Cardiac fibroblast (primary cell): ENCODE measurements at regions not wholly inside any gene's neighbourhood (a gene's known extent, or its start where the extent isn't known, plus 50 kb on each side); places are given as distances from the start of the nearest gene placed in this dataset.
"Not testable (repeated sequence)": the region's sequence is repeated elsewhere in the genome, so short reads cannot be mapped to it uniquely, and the experiment has no call there.

Source experiments
- DNase-seq, 2 donors: peaks; one replicate each; pipeline versions ENCODE4 v3.0.0 to v3.0.0-alpha.2; 2010; ENCODE audit warnings: low read depth in 2 of 2
- H3K4me3 ChIP-seq, 2 donors: replicated peaks in 1 of 2; 1 replicate in 1 of 2; 2 replicates in 1 of 2; pipeline ENCODE4 v1.5.1; 2011; ENCODE audit warnings: low read depth in 2 of 2, low read length in 2 of 2, mild to moderate bottlenecking in 2 of 2, moderate library complexity in 1 of 2
- CTCF ChIP-seq: IDR thresholded peaks from one replicate; pipeline ENCODE4 v1.5.1; 2011; ENCODE audit warnings: low read depth, mild to moderate bottlenecking, low read length, inconsistent platforms

- no peak overlapping the region for H3K4me3 ChIP-seq
- DNase-seq, result no peak
- TF ChIP-seq CTCF, result no peak
Measured at GRCh38 chr3:70640481-70640880, 328.0 kb upstream of the MDFIC2 start.

DNA sequence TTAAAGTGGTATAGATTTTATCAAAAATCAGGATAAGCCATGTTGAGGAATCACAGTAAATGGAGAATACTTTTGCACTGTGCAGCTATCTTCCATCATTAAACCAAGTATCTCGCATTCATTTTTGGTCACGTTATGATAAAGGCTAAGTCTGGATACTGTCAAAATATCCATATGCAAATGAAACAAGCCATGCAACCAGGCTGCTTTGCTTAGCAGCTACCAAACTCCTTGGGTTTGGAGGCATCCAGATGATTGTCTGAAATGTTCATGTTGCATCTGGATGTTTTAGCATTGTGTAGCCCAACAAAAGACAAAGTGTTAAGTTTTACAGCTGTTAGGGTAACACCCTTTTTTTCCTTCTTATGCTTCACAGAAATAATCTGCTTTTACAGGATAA, 322.9 kb upstream of the MDFIC2 start:
- TF ChIP-seq CTCF, result no peak
- H3K4me3 ChIP-seq, result no peak overlapping the region
- no peak for DNase-seq

GRCh38 chr3:70631716-70632307, 319.4 kb upstream of the MDFIC2 start:
- H3K4me3 ChIP-seq, result no peak overlapping the region
- no peak for TF ChIP-seq CTCF
- no peak for DNase-seq

- H3K4me3 ChIP-seq, result no peak overlapping the region
- no peak for TF ChIP-seq CTCF
- DNase-seq, result no peak
Measured at GRCh38 chr3:70621451-70621850, 309.0 kb upstream of the MDFIC2 start.

DNA sequence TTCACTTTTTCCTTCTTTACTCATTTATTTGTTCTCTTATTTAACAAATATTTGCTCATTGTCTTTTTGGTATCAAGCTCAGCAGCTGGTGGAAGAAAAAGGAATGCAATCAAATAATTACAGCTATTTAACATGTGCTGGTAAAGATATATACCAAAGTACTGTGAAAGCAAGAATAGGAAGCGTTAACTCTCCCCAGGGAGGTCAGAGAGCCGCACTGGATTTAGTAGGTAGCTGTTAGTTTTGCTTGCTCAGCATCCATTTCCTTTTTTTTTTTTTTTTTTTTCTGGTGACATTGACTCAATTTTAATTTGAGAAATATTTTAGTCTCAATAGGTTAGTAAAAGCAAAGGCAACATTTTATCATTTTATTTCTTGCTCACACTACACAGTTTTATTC, 308.5 kb upstream of the MDFIC2 start:
- no peak for TF ChIP-seq CTCF
- H3K4me3 ChIP-seq, result no peak overlapping the region
- no peak for DNase-seq

GRCh38 chr3:70620367-70620766, 307.9 kb upstream of the MDFIC2 start:
- TF ChIP-seq CTCF, result no peak
- H3K4me3 ChIP-seq, result no peak overlapping the region
- DNase-seq, result no peak

DNA sequence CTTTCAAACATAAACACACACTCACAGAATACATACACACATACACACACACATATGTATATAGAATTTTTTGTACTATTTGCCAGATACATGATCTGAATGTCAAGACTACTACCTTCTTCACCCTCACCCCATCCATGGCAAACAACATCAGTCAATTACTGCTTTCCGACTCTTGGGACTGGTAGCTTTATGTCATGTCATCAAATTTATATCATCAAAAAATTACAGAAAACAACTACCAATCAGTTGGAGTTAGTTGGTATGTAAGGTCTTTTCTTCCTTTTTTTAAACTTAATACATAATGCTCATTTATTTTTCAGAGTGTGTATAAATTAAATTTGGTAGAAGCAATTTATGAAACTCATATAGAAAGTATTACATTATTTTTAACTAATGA, 305.7 kb upstream of the MDFIC2 start:
- DNase-seq, result no peak
- H3K4me3 ChIP-seq, result no peak overlapping the region
- TF ChIP-seq CTCF, result no peak

GRCh38 chr3:70617349-70617748, 304.9 kb upstream of the MDFIC2 start:
- not testable (repeated sequence) for H3K4me3 ChIP-seq

More at GRCh38 chr3:70617349-70617748, 304.9 kb upstream of the MDFIC2 start:
- DNase-seq, result not testable (repeated sequence)
